ENCODE measurements at regions not wholly inside any gene's neighbourhood (a gene's known extent, or its start where the extent isn't known, plus 50 kb on each side); places are given as distances from the start of the nearest gene placed in this dataset.
A peak's percentile ranks its signal among the peaks of the same experiment; 100 is the strongest.

DNA sequence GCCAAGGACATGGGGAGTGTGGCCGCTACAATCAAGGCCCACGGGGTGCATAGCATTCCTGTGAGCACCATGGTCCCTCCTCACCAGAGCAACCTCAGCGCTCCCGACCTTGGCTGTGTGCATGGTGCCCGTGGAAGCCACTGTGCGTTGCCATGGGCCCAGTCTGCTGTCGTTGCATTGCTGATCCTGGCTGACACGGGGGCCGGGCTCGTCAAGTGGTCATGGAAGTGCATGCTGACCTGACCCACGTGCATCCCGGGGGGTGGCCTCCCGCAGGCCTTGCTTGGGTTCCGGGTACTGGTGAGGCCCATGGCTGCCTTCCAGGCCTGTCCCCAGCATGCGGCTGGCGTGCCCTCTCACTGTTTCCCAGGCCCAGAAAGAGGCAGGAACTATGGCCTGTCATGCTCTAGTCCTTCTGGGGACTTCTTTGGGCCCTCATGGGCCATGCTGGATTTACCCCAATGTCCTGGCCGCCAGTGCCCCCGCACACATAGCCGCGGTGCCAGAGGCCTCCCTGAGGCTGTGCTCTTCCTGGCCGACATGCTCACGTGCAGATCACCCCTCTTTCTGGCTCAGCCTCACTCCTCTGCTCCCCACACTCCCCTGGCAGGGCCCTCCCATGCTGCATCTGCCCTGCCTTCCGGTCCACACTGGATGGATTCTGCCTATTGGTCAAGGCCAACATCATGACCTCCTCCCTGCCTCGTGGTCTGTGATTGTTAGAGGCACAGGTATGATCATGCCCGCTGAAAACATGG, 1258.0 kb downstream of the BRD1 start:
- no peak for DNase-seq

DNA sequence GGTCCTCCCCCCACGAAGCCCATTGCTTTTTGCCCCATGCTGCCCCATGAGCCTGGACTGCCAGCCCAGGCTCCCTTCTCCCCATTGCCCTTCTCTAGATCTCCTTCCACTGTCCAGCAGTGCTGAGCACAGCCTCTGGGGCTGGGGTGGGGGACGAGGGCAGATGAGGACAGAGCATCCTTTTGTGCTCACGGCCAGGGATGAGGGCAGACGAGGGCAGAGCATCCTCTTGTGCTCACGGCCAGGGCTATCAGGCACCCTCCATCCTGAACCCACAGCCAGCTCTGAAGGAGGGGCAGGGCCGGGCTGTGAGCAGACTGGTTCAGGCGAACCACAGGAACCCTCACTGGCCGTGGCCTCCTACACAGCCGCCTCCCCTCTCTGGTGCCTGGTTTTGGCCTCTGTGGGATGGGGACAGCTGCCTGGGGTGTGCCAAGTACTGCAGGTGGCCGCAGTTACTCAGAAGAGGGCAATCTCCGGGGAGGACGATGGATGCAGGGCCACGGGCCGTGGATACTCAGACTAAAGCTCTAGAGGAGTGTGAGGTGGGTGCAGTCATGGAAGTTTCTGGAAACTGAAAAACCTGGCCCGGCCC, 1258.8 kb downstream of the BRD1 start:
- no peak for DNase-seq

GRCh38 chr22:48567213-48567975, 1260.3 kb downstream of the BRD1 start:
- DNase-seq = no peak

GRCh38 chr22:48566741-48567140, 1260.9 kb downstream of the BRD1 start:
- DNase-seq = no peak

- DNase-seq = no peak
These were observed 1261.7 kb downstream of the BRD1 start for GRCh38 chr22:48565901-48566501.

GRCh38 chr22:48564995-48565394, 1262.7 kb downstream of the BRD1 start:
- DNase-seq = no peak

DNA sequence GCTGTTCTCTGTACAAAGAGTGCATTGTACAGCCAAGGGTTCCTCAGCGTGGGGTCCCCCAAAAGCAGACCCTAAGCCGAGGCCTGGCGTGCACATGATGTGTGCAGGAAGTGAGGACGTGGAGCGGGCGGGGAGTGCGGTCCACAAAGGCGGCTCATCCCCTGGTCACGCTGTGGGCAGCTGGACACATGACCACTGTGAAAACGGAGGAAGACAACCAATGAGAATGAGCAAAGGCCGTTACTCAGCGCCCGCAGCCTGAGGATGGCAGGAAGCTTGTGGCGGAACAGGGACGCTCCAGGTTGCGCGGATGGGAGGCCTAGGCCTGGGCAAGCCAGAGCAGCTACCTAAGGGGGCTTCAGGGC, 1263.7 kb downstream of the BRD1 start:
- DNase-seq = no peak

DNA sequence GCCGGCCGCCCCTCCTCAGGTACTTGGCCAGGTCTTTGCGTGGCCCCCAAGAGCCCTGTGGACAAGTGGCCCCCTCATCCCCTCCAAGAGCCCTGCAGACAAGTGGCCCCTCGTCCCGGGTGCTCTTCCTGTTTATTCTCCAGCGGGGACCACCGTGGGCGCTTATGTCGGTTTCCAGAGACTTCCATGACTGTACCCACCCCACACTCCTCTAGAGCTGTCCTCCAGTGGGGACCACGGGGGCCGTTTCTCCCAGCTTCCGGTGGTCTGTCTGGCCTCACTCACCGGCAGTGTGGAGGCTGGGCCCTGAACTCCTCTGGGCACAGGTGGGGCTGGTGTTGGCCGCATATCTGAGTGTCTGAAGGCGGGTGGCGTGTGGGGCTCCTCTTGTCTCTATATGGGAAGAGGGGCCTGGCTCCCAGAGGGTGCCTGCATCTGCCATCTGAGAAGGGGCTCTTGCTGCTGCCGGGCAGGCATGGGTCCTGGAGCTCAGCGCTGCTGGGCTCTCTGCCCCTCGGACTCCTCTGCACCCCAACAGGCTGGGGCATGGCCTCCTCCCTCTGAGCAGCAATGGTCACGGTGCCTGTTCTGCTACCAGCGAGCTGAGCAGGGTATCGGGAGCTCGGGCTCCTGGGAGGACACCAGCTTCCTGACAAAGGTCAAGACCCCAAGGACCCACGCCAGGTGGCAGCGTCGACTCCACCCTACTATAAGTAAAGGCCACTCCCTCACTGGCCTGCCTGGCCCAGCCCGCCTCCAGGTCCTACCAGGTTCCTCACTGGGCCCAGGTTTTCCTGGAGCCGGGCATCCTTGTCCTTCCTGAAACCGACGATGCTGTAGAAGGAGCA, 1264.3 kb downstream of the BRD1 start:
- DNase-seq = no peak

- DNase-seq = no peak
These were observed 1266.0 kb downstream of the BRD1 start for GRCh38 chr22:48561676-48562075.

DNA sequence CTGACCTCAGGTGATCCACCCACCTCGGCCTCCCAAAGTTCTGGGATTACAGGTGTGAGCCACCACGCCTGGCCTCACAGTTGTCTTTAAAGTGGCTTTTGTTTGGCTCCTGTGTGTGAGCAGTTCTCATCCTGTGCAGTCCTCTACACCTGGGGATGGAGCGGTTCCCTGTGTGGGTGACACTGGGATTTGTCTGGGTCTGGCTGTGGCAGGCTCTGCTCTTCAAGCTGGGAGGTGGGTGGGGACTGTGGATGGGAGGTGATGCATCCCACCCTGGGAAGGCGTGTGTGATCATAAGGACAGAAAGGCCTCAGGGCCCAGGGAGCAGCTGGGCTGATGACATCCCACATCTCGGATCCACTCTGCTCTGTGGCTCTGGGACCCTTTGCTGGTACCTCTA, 1266.8 kb downstream of the BRD1 start:
- DNase-seq = no peak

GRCh38 chr22:48560389-48560751, 1267.3 kb downstream of the BRD1 start:
- DNase-seq = no peak

DNA sequence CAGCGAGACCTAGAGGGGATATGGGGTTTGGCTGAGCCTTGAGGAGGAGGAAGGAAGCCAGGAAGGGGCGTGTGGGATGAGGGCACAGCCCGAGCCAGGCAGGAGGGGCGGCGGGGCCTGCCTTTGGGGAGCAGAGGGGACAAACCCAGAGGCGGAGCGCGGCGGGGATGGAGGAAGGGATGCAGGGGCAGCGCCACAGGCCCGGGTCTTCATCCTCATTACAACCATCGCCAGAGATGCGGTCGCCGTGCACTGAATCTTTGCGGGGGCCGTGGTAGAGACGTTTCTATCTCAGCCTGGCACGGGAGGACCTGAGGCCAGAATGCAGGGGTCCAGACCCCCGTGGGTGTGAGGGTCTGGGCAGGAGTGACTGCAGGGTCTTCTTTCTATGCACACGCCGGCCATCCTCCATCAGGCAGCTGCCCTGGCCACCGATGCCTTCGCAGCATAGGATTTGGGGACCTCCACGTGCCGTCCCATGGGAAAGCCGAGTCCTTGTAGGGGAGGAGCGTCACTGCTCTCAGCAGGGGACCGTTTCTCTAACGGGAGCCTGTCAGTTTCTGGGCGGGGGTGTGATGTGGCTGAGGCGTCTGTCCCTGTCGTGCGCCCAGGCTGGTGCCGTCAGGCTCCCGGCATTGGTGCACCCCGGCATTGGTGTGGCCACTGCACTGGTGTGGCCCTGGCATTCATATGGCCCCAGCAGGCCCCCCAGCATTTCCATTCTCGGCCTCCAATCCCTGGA, 1267.9 kb downstream of the BRD1 start:
- no peak for DNase-seq

- no peak for DNase-seq
These were observed 1268.9 kb downstream of the BRD1 start for GRCh38 chr22:48558606-48559402.

DNA sequence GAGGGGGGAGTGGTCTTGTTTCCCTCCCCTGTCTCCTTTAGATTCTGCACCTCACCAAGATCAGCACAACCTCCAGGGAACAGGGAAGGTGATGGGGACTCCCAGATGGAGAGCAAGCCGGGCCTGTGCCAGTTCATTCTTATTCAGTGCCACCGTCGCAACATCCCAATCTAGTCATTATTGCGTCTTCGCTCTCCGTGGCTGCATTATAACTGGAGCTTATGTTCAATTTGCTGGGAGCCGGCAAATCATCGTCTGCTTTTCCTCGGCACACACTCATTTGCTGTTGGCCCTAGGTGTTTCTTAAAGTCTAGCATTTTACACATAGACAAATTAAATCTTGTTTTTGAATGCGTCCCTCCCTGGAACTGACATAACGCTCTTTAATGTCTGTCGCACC, 1269.7 kb downstream of the BRD1 start:
- DNase-seq = no peak

DNA sequence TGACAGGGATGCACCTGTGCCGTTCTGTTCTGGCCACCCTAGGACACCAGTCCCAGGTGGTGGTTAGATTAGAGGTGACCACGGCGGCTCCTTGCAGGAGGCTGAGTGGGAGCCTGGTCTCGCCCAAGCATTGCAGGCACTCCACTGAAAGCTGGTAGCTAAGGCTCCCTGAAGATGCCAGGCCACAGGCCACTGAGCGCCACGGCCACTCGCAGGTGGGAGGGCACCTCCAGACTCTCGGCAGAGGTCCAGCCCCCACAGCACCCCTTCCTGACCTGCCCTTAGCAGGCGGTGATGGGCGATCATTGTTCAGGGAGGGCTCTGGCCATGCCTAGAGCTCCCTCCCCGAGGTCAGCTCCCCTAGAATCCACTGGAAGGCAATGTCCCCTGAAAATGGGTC, 1270.2 kb downstream of the BRD1 start:
- no peak for DNase-seq

GRCh38 chr22:48556751-48557150, 1270.9 kb downstream of the BRD1 start:
- no peak for DNase-seq

DNA sequence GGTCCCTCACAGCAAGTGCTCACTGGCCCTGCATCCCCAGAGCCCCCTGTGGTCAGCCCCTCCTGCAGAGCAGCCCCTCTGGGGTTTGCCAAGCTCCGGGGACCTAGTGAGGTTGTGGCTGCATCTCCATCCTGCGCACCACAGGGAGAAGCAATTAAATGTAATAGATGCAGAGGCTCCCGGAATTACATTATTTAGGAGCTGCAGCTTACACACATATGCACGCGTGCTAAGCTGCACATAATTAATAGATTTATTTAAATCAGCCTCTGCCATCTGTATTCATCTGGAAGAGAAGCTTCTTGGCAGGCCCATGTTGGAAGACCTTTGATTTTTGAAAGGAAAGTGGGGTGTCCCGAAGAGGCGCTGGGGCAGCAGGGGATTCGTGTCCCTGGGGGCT, 1271.5 kb downstream of the BRD1 start:
- no peak for DNase-seq

DNA sequence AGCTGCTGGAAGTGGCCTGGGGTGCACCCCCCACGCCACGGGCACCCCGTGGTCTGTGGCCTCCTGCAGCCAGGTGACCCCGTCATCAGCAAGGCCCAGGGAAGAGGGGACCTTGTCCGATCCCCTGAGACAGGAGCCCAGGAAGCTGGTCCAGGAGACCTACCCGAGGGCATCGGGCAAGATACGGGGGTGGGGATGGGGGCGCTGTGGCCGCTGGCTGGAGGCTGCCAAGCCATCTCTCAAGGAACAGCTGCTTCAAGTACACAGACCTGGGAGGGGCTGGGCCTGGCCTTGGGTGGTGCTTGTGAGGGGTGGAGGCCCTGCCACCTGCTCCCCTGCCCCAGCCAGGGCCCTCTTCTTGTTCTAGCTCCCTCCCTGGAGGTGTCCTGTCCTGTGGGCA, 1272.1 kb downstream of the BRD1 start:
- DNase-seq = no peak

DNA sequence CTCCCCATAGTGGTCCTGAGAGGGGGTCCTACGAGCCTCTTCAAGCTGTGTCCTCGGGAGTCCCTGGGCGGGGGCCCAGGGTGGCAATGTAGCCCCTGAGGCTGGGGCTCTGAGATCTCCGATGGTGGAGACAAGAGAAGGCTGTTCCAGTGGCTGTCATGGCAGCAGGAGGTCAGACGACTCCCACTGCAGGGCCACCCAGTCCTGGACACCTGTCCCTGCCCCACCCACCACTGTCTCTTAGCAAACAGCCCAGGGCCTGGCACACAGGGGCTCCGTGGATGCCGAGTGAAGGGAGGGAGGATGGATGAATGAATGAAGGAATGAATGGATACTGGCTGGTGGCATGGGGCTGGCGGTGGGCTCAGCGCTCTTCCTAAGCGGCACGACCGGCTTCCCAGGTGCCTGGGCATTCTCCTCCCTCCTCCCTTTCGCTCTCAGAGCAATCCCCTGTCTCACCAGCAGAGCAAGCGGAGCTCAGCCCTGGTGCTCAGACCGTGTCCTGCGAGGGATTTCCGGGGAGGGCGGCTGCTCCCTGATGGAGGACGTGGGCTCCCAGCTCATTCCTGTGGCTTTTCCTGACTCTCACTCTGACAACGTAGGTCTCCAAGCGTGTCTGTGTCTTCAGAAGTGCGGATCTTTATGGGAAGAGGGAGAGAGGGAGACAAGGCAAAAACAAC, 1272.6 kb downstream of the BRD1 start:
- DNase-seq = no peak

DNA sequence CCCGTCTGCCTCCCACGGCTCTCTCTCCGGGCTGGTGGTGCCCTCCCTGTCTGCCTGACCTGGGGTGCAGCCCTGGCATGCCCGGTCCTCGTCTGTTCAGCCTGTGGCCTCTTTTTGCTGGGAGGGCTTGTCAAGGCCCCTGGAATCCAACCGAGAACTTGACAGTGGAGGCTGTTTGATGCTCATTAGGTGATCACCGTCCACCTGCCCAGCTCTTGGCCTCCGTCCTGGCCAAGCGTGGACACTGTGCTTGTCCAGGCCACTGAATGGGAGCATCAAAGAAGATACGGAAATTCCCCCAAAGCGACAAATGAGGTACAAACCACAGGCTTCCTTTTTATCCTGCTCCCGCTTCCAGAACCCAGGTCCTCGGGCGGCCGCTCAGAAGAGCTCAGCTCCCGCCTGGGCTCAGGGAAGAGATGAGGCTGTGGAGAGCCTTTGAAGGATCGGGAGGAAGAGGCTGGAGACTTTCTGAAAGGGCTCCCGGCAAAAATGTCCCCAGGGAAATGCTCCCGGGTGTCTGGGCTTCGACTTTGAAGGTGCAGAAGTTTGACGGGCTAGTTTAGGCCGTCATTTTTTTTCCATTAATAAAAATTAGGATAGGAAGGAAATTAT, 1273.9 kb downstream of the BRD1 start:
- peak in 1 of 2 experiments; percentile 33 for DNase-seq
